Stimulated activated naive CD8-positive, alpha-beta T cell treated with anti-CD3 and anti-CD28 coated beads, Interleukin-15, amount 100 ng/mL, for 72 hours (primary cell): ENCODE measurements at regions not wholly inside any gene's neighbourhood (a gene's known extent, or its start where the extent isn't known, plus 50 kb on each side); places are given as distances from the start of the nearest gene placed in this dataset.

Experiments used
- ATAC-seq: fragments of 150-1000 bp; cut with Tn5 transposase; 2 replicates; pipeline ENCODE4 v1.10.0; 2021; ENCODE audit warnings: mild to moderate bottlenecking, moderate library complexity
- DNase-seq, 2 donors: peaks; one replicate each; pipeline ENCODE4 v3.0.0; 2021 to 2022
- H3K27ac Mint-ChIP-seq, 2 donors: one replicate each; pipeline ENCODE4 v1.8.0; 2022; ENCODE audit warnings: mild to moderate bottlenecking in 2 of 2, mixed read lengths in 2 of 2, moderate library complexity in 2 of 2
- H3K27me3 Mint-ChIP-seq: one replicate; pipeline ENCODE4 v1.8.0; 2022; ENCODE audit warnings: mixed read lengths
- H3K4me1 Mint-ChIP-seq: one replicate; pipeline ENCODE4 v1.8.0; 2022; ENCODE audit warnings: mild to moderate bottlenecking, mixed read lengths
- H3K4me3 Mint-ChIP-seq, 2 donors: one replicate each; pipeline ENCODE4 v1.8.0; 2022; ENCODE audit warnings: mild to moderate bottlenecking in 2 of 2, mixed read lengths in 2 of 2, moderate library complexity in 1 of 2
- H3K9me3 Mint-ChIP-seq, 2 donors: one replicate each; pipeline ENCODE4 v1.8.0; 2022; ENCODE audit warnings: mixed read lengths in 2 of 2

- H3K9me3 Mint-ChIP-seq, result peaks cover 5 to 12% of the 10 kb centered on the region in 2 donors
- H3K27me3 Mint-ChIP-seq, result no peaks in the 10 kb centered on the region
- no peak overlapping the region for H3K27ac Mint-ChIP-seq
- H3K4me3 Mint-ChIP-seq, result no peak overlapping the region
- DNase-seq (no peak), ATAC-seq (no peak)
- no peaks in the 10 kb centered on the region for H3K4me1 Mint-ChIP-seq
These were observed 285.7 kb upstream of the DCC start for GRCh38 chr18:52054324-52054723.

- ATAC-seq (no peak), DNase-seq (no peak)
- H3K4me1 Mint-ChIP-seq, result no peaks in the 10 kb centered on the region
- no peak overlapping the region for H3K27ac Mint-ChIP-seq
- H3K9me3 Mint-ChIP-seq, result peaks cover 7 to 20% of the 10 kb centered on the region in 2 donors
- no peak overlapping the region for H3K4me3 Mint-ChIP-seq
- no peaks in the 10 kb centered on the region for H3K27me3 Mint-ChIP-seq
These were observed 279.2 kb upstream of the DCC start for GRCh38 chr18:52060607-52061304.

GRCh38 chr18:52063923-52064322, 276.1 kb upstream of the DCC start:
- no peak for DNase-seq
- Mint-ChIP-seq H3K9me3 (peaks cover 0 to 19% of the 10 kb centered on the region in 2 donors), H3K27me3 (no peaks in the 10 kb centered on the region), H3K27ac (no peak overlapping the region), H3K4me3 (no peak overlapping the region), H3K4me1 (no peaks in the 10 kb centered on the region)
- ATAC-seq, result no peak

GRCh38 chr18:52069201-52069600, 270.8 kb upstream of the DCC start:
- no peak for DNase-seq
- Mint-ChIP-seq H3K27me3 (no peaks in the 10 kb centered on the region), H3K4me1 (no peaks in the 10 kb centered on the region), H3K27ac (no peak overlapping the region), H3K9me3 (peaks cover 5 to 9% of the 10 kb centered on the region in 2 donors), H3K4me3 (no peak overlapping the region)
- ATAC-seq, result no peak

GRCh38 chr18:52070291-52070756, 269.7 kb upstream of the DCC start:
- no peak overlapping the region for H3K27ac Mint-ChIP-seq
- no peak overlapping the region for H3K4me3 Mint-ChIP-seq
- H3K27me3 Mint-ChIP-seq, result no peaks in the 10 kb centered on the region
- no peak for ATAC-seq
- DNase-seq, result no peak
- H3K9me3 Mint-ChIP-seq, result peaks cover 4 to 10% of the 10 kb centered on the region in 2 donors
- no peaks in the 10 kb centered on the region for H3K4me1 Mint-ChIP-seq

GRCh38 chr18:52077251-52077983, 262.6 kb upstream of the DCC start:
- ATAC-seq (no peak), DNase-seq (no peak)
- Mint-ChIP-seq H3K9me3 (peaks cover 0 to 8% of the 10 kb centered on the region in 2 donors), H3K4me3 (no peak overlapping the region), H3K4me1 (no peaks in the 10 kb centered on the region), H3K27ac (no peak overlapping the region), H3K27me3 (no peaks in the 10 kb centered on the region)

GRCh38 chr18:52082246-52082645, 257.8 kb upstream of the DCC start:
- Mint-ChIP-seq H3K9me3 (peaks cover 0 to 4% of the 10 kb centered on the region in 2 donors), H3K4me1 (no peaks in the 10 kb centered on the region), H3K27me3 (no peaks in the 10 kb centered on the region), H3K4me3 (no peak overlapping the region), H3K27ac (no peak overlapping the region)
- no peak for DNase-seq
- no peak for ATAC-seq

GRCh38 chr18:52087140-52087539, 252.9 kb upstream of the DCC start:
- no peaks in the 10 kb centered on the region for H3K4me1 Mint-ChIP-seq
- H3K27me3 Mint-ChIP-seq, result no peaks in the 10 kb centered on the region
- ATAC-seq, result no peak
- peaks cover 0 to 4% of the 10 kb centered on the region in 2 donors for H3K9me3 Mint-ChIP-seq
- no peak for DNase-seq
- H3K4me3 Mint-ChIP-seq, result no peak overlapping the region
- no peak overlapping the region for H3K27ac Mint-ChIP-seq

- Mint-ChIP-seq H3K4me3 (no peak overlapping the region), H3K27me3 (no peaks in the 10 kb centered on the region), H3K27ac (no peak overlapping the region), H3K9me3 (no peaks in the 10 kb centered on the region), H3K4me1 (no peaks in the 10 kb centered on the region)
- no peak for DNase-seq
- ATAC-seq, result no peak
These were observed 250.0 kb upstream of the DCC start for GRCh38 chr18:52090005-52090404.

- no peaks in the 10 kb centered on the region for H3K9me3 Mint-ChIP-seq
- DNase-seq, result no peak
- no peak for ATAC-seq
- H3K27ac Mint-ChIP-seq, result no peak overlapping the region
- no peaks in the 10 kb centered on the region for H3K27me3 Mint-ChIP-seq
- no peak overlapping the region for H3K4me3 Mint-ChIP-seq
- H3K4me1 Mint-ChIP-seq, result no peaks in the 10 kb centered on the region
These were observed 246.8 kb upstream of the DCC start for GRCh38 chr18:52093171-52093570.

GRCh38 chr18:52118684-52119083, 221.3 kb upstream of the DCC start:
- Mint-ChIP-seq H3K4me3 (no peak overlapping the region), H3K27ac (no peak overlapping the region), H3K27me3 (no peaks in the 10 kb centered on the region), H3K9me3 (peaks cover 7% of the 10 kb centered on the region in 2 donors), H3K4me1 (no peaks in the 10 kb centered on the region)
- DNase-seq, result no peak
- no peak for ATAC-seq

GRCh38 chr18:52130624-52131301, 209.2 kb upstream of the DCC start:
- DNase-seq, result no peak
- Mint-ChIP-seq H3K4me1 (no peaks in the 10 kb centered on the region), H3K27ac (no peak overlapping the region), H3K9me3 (peaks cover 3 to 6% of the 10 kb centered on the region in 2 donors), H3K4me3 (no peak overlapping the region), H3K27me3 (no peaks in the 10 kb centered on the region)
- ATAC-seq, result no peak

- no peak for DNase-seq
- H3K9me3 Mint-ChIP-seq, result peaks cover 0 to 5% of the 10 kb centered on the region in 2 donors
- H3K4me1 Mint-ChIP-seq, result no peaks in the 10 kb centered on the region
These were observed 208.2 kb upstream of the DCC start for GRCh38 chr18:52131845-52132244.

GRCh38 chr18:52136532-52136931, 203.5 kb upstream of the DCC start:
- DNase-seq, result no peak
- Mint-ChIP-seq H3K4me3 (no peak overlapping the region), H3K4me1 (no peaks in the 10 kb centered on the region), H3K9me3 (peaks cover 0 to 18% of the 10 kb centered on the region in 2 donors), H3K27me3 (no peaks in the 10 kb centered on the region), H3K27ac (no peak overlapping the region)
- ATAC-seq, result no peak

More at GRCh38 chr18:52131845-52132244, 208.2 kb upstream of the DCC start:
- Mint-ChIP-seq H3K27ac (no peak overlapping the region), H3K4me3 (no peak overlapping the region), H3K27me3 (no peaks in the 10 kb centered on the region)
- ATAC-seq, result no peak

GRCh38 chr18:52140986-52141385, 199.0 kb upstream of the DCC start:
- DNase-seq, result no peak

GRCh38 chr18:52150050-52150449, 189.9 kb upstream of the DCC start:
- DNase-seq, result no peak
- no peak for ATAC-seq
- H3K9me3 Mint-ChIP-seq, result peaks cover 0 to 9% of the 10 kb centered on the region in 2 donors
- no peaks in the 10 kb centered on the region for H3K4me1 Mint-ChIP-seq
- no peak overlapping the region for H3K4me3 Mint-ChIP-seq
- no peak overlapping the region for H3K27ac Mint-ChIP-seq
- no peaks in the 10 kb centered on the region for H3K27me3 Mint-ChIP-seq

More at GRCh38 chr18:52140986-52141385, 199.0 kb upstream of the DCC start:
- H3K4me1 Mint-ChIP-seq, result no peaks in the 10 kb centered on the region
- H3K9me3 Mint-ChIP-seq, result peaks cover 9 to 32% of the 10 kb centered on the region in 2 donors
- H3K27me3 Mint-ChIP-seq, result no peaks in the 10 kb centered on the region
- no peak overlapping the region for H3K4me3 Mint-ChIP-seq
- no peak for ATAC-seq
- no peak overlapping the region for H3K27ac Mint-ChIP-seq
